ENCODE measurements at regions not wholly inside any gene's neighbourhood (a gene's known extent, or its start where the extent isn't known, plus 50 kb on each side); places are given as distances from the start of the nearest gene placed in this dataset.

GRCh38 chr3:76550522-76551201, 489.2 kb upstream of the ROBO2 start:
- H3K9me3 ChIP-seq (replicated peaks; ENCODE audit: insufficient read depth, low read length) = no peaks in the 10 kb centered on the region
- TF ChIP-seq EZH2 (optimal IDR thresholded peaks at IDR 0.05; ENCODE audit: low read depth, low read length) = no peak
- TF ChIP-seq EZH2phosphoT487 (IDR thresholded peaks at IDR 0.05; ENCODE audit: low read length) = no peak
- no peak for TF ChIP-seq CTCF (IDR thresholded peaks at IDR 0.05; ENCODE audit: low read length)
- no peak overlapping the region for H3K4me3 ChIP-seq (ENCODE audit: low read length)
- no peaks in the 10 kb centered on the region for H3K79me2 ChIP-seq (ENCODE audit: low read length)
- no peaks in the 10 kb centered on the region for H3K36me3 ChIP-seq (replicated peaks; ENCODE audit: insufficient read depth, low read length)
- no peaks in the 10 kb centered on the region for H4K20me1 ChIP-seq (ENCODE audit: insufficient read depth, low read length)
- no peak for DNase-seq
- no peaks in the 10 kb centered on the region for H3K27me3 ChIP-seq (replicated peaks; ENCODE audit: insufficient read depth, low read length)
- no peak overlapping the region for H2AFZ ChIP-seq (ENCODE audit: low read length)
- H3K4me2 ChIP-seq (ENCODE audit: low read depth, low read length) = no peak overlapping the region
- no peaks in the 10 kb centered on the region for H3K9me2 ChIP-seq (replicated peaks; ENCODE audit: insufficient read depth, low read length)
- no peak overlapping the region for H3K9ac ChIP-seq (ENCODE audit: low read length)
- H3F3A ChIP-seq (ENCODE audit: insufficient read depth, low read length) = no peaks in the 10 kb centered on the region
- H3K4me1 ChIP-seq (ENCODE audit: low read length) = no peaks in the 10 kb centered on the region
- no peak overlapping the region for H3K27ac ChIP-seq (ENCODE audit: low read length)

GRCh38 chr3:76551739-76552138, 488.2 kb upstream of the ROBO2 start:
- Histone ChIP-seq H3K79me2 (ENCODE audit: low read length) (no peaks in the 10 kb centered on the region), H3K4me3 (ENCODE audit: low read length) (no peak overlapping the region), H3F3A (ENCODE audit: insufficient read depth, low read length) (no peaks in the 10 kb centered on the region), H3K27me3 (replicated peaks; ENCODE audit: insufficient read depth, low read length) (no peaks in the 10 kb centered on the region), H3K9me2 (replicated peaks; ENCODE audit: insufficient read depth, low read length) (no peaks in the 10 kb centered on the region), H3K9me3 (replicated peaks; ENCODE audit: insufficient read depth, low read length) (no peaks in the 10 kb centered on the region), H3K4me2 (ENCODE audit: low read depth, low read length) (no peak overlapping the region), H3K27ac (ENCODE audit: low read length) (no peak overlapping the region), H2AFZ (ENCODE audit: low read length) (no peak overlapping the region), H3K9ac (ENCODE audit: low read length) (no peak overlapping the region), H3K36me3 (replicated peaks; ENCODE audit: insufficient read depth, low read length) (no peaks in the 10 kb centered on the region), H4K20me1 (ENCODE audit: insufficient read depth, low read length) (no peaks in the 10 kb centered on the region), H3K4me1 (ENCODE audit: low read length) (no peaks in the 10 kb centered on the region)
- no peak for TF ChIP-seq EZH2phosphoT487 (IDR thresholded peaks at IDR 0.05; ENCODE audit: low read length)
- no peak for TF ChIP-seq EZH2 (optimal IDR thresholded peaks at IDR 0.05; ENCODE audit: low read depth, low read length)
- TF ChIP-seq CTCF (IDR thresholded peaks at IDR 0.05; ENCODE audit: low read length) = no peak
- DNase-seq = no peak

- Histone ChIP-seq H3K9me2 (replicated peaks; ENCODE audit: insufficient read depth, low read length) (no peaks in the 10 kb centered on the region), H2AFZ (ENCODE audit: low read length) (no peak overlapping the region), H3K4me3 (ENCODE audit: low read length) (no peak overlapping the region), H3K4me2 (ENCODE audit: low read depth, low read length) (no peak overlapping the region), H3K4me1 (ENCODE audit: low read length) (no peaks in the 10 kb centered on the region), H3K27ac (ENCODE audit: low read length) (no peak overlapping the region), H3K27me3 (replicated peaks; ENCODE audit: insufficient read depth, low read length) (no peaks in the 10 kb centered on the region), H4K20me1 (ENCODE audit: insufficient read depth, low read length) (no peaks in the 10 kb centered on the region), H3K36me3 (replicated peaks; ENCODE audit: insufficient read depth, low read length) (no peaks in the 10 kb centered on the region), H3K79me2 (ENCODE audit: low read length) (no peaks in the 10 kb centered on the region), H3K9me3 (replicated peaks; ENCODE audit: insufficient read depth, low read length) (no peaks in the 10 kb centered on the region), H3F3A (ENCODE audit: insufficient read depth, low read length) (no peaks in the 10 kb centered on the region), H3K9ac (ENCODE audit: low read length) (no peak overlapping the region)
- DNase-seq = no peak
- TF ChIP-seq EZH2 (optimal IDR thresholded peaks at IDR 0.05; ENCODE audit: low read depth, low read length) (no peak), EZH2phosphoT487 (IDR thresholded peaks at IDR 0.05; ENCODE audit: low read length) (no peak)
These were observed 487.2 kb upstream of the ROBO2 start for GRCh38 chr3:76552653-76553052.

GRCh38 chr3:76554707-76555106, 485.2 kb upstream of the ROBO2 start:
- Histone ChIP-seq H4K20me1 (ENCODE audit: insufficient read depth, low read length) (no peaks in the 10 kb centered on the region), H3K4me2 (ENCODE audit: low read depth, low read length) (no peak overlapping the region)
- TF ChIP-seq EZH2 (optimal IDR thresholded peaks at IDR 0.05; ENCODE audit: low read depth, low read length) = no peak
- no peak for TF ChIP-seq EZH2phosphoT487 (IDR thresholded peaks at IDR 0.05; ENCODE audit: low read length)
- TF ChIP-seq CTCF (IDR thresholded peaks at IDR 0.05; ENCODE audit: low read length) = no peak

More at GRCh38 chr3:76554707-76555106, 485.2 kb upstream of the ROBO2 start:
- Histone ChIP-seq H3K36me3 (replicated peaks; ENCODE audit: insufficient read depth, low read length) (no peaks in the 10 kb centered on the region), H3K27ac (ENCODE audit: low read length) (no peak overlapping the region), H3K9me2 (replicated peaks; ENCODE audit: insufficient read depth, low read length) (no peaks in the 10 kb centered on the region), H3K9me3 (replicated peaks; ENCODE audit: insufficient read depth, low read length) (no peaks in the 10 kb centered on the region), H3F3A (ENCODE audit: insufficient read depth, low read length) (no peaks in the 10 kb centered on the region), H3K9ac (ENCODE audit: low read length) (no peak overlapping the region), H3K79me2 (ENCODE audit: low read length) (no peaks in the 10 kb centered on the region), H3K4me3 (ENCODE audit: low read length) (no peak overlapping the region), H3K4me1 (ENCODE audit: low read length) (no peaks in the 10 kb centered on the region), H3K27me3 (replicated peaks; ENCODE audit: insufficient read depth, low read length) (no peaks in the 10 kb centered on the region), H2AFZ (ENCODE audit: low read length) (no peak overlapping the region)
- DNase-seq = no peak
